Endodermal cell (in vitro differentiated cells): ENCODE measurements at regions not wholly inside any gene's neighbourhood (a gene's known extent, or its start where the extent isn't known, plus 50 kb on each side); places are given as distances from the start of the nearest gene placed in this dataset.

Source experiments
- DNase-seq: peaks from one replicate; pipeline ENCODE4 v3.0.0-alpha.2; 2017
- H3K27ac ChIP-seq: 2 replicates; pipeline ENCODE4 v1.5.1; 2013; ENCODE audit warnings: mild to moderate bottlenecking, low read depth, low read length, moderate library complexity
- H3K27me3 ChIP-seq: 2 replicates; pipeline ENCODE4 v1.6.1; 2013; ENCODE audit warnings: mild to moderate bottlenecking, low read length, moderate library complexity; ENCODE audit not compliant: insufficient read depth, control insufficient read depth, poor library complexity, severe bottlenecking
- H3K36me3 ChIP-seq: 2 replicates; pipeline ENCODE4 v1.7.0; 2013; ENCODE audit warnings: mild to moderate bottlenecking, low read length, moderate library complexity; ENCODE audit not compliant: control insufficient read depth, insufficient read depth
- H3K4me1 ChIP-seq: one replicate; pipeline ENCODE4 v1.7.0; 2013; ENCODE audit warnings: low read length; ENCODE audit not compliant: control insufficient read depth, insufficient read depth
- H3K4me3 ChIP-seq: 2 replicates; pipeline ENCODE4 v1.5.1; 2013; ENCODE audit warnings: mild to moderate bottlenecking, low read length, moderate library complexity
- H3K9ac ChIP-seq: 2 replicates; pipeline ENCODE4 v1.6.1; 2013; ENCODE audit warnings: mild to moderate bottlenecking, low read length, moderate library complexity; ENCODE audit not compliant: poor library complexity, severe bottlenecking; ENCODE audit errors: extremely low read depth
- H3K9me3 ChIP-seq: 2 replicates; pipeline ENCODE4 v1.6.1; 2013; ENCODE audit warnings: mild to moderate bottlenecking, low read length, moderate library complexity; ENCODE audit not compliant: control insufficient read depth
- H3K27ac Mint-ChIP-seq: 2 replicates; pipeline ENCODE4 v1.8.0; 2020; ENCODE audit warnings: mixed read lengths
- H3K27me3 Mint-ChIP-seq: 2 replicates; pipeline ENCODE4 v1.8.0; 2021; ENCODE audit warnings: mild to moderate bottlenecking, mixed read lengths; ENCODE audit not compliant: insufficient read depth
- H3K36me3 Mint-ChIP-seq: 2 replicates; pipeline ENCODE4 v1.8.0; 2020; ENCODE audit warnings: low read depth, mixed read lengths
- H3K4me1 Mint-ChIP-seq: 2 replicates; pipeline ENCODE4 v1.8.0; 2020; ENCODE audit warnings: mixed read lengths
- H3K4me3 Mint-ChIP-seq: 2 replicates; pipeline ENCODE4 v1.8.0; 2020; ENCODE audit warnings: mild to moderate bottlenecking, moderate library complexity, mixed read lengths
- H3K9me3 Mint-ChIP-seq: 2 replicates; pipeline ENCODE4 v1.8.0; 2020; ENCODE audit warnings: mild to moderate bottlenecking, mixed read lengths
- WGBS, 2 experiments: methylation state at CpG; one replicate each; pipeline versions ENCODE4 v1.1.5 to v1.1.7; 2013; ENCODE audit warnings: missing lambda C conversion rate in 2 of 2, mixed read lengths in 1 of 2; ENCODE audit not compliant: insufficient coverage in 1 of 2, insufficient read length in 1 of 2; 5-methylcytosine and 5-hydroxymethylcytosine counted together
- TF ChIP-seq, protein P1 (sequence below): fragments of 200-600 bp; sonication (generic); conservative IDR thresholded peaks from 2 replicates; pipeline ENCODE4 v1.5.0; 2021; ENCODE audit warnings: antibody characterized with exemption, mild to moderate bottlenecking

DNA sequence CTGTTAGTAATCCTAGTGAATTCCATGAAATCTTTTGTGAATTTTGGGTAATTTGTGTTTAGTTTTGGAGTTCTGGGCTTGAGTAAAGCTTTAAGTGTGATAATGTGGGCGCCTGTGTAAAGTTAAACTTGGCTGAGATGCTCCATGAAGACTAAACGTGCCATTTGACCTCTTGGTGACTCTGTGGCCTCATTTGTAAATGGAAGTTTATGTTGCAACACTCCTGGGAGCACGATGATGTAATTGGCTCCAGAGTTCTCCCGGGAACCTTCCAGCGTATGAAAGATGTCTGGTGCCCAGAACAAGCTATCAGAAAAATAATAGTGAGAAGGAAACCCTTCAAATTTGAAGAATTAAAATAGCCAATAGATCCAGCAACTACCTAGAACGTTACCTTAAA, 981.2 kb downstream of the TLE4 start:
- Mint-ChIP-seq H3K27ac (no peak overlapping the region), H3K27me3 (no peaks in the 10 kb centered on the region), H3K36me3 (no peaks in the 10 kb centered on the region), H3K9me3 (no peaks in the 10 kb centered on the region), H3K4me1 (no peaks in the 10 kb centered on the region), H3K4me3 (no peak overlapping the region)
- no peak for DNase-seq
- no peaks in the 10 kb centered on the region for H3K36me3 ChIP-seq
- H3K9ac ChIP-seq = no peak overlapping the region
- no peaks in the 10 kb centered on the region for H3K27me3 ChIP-seq
- 85% methylated on average over 5 to 6 of the region's 6 CpGs for WGBS, 2 experiments
- H3K4me3 ChIP-seq = no peak overlapping the region
- H3K4me1 ChIP-seq = no peaks in the 10 kb centered on the region
- H3K9me3 ChIP-seq = no peaks in the 10 kb centered on the region
- H3K27ac ChIP-seq = no peak overlapping the region
- TF ChIP-seq, protein P1, sequence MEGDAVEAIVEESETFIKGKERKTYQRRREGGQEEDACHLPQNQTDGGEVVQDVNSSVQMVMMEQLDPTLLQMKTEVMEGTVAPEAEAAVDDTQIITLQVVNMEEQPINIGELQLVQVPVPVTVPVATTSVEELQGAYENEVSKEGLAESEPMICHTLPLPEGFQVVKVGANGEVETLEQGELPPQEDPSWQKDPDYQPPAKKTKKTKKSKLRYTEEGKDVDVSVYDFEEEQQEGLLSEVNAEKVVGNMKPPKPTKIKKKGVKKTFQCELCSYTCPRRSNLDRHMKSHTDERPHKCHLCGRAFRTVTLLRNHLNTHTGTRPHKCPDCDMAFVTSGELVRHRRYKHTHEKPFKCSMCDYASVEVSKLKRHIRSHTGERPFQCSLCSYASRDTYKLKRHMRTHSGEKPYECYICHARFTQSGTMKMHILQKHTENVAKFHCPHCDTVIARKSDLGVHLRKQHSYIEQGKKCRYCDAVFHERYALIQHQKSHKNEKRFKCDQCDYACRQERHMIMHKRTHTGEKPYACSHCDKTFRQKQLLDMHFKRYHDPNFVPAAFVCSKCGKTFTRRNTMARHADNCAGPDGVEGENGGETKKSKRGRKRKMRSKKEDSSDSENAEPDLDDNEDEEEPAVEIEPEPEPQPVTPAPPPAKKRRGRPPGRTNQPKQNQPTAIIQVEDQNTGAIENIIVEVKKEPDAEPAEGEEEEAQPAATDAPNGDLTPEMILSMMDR = no peak

- Histone ChIP-seq H3K36me3 (no peaks in the 10 kb centered on the region), H3K27ac (no peak overlapping the region), H3K4me1 (no peaks in the 10 kb centered on the region), H3K9me3 (no peaks in the 10 kb centered on the region), H3K9ac (no peak overlapping the region), H3K27me3 (no peaks in the 10 kb centered on the region), H3K4me3 (no peak overlapping the region)
- TF ChIP-seq, protein P1 = no peak
- Mint-ChIP-seq H3K4me3 (no peak overlapping the region), H3K4me1 (no peaks in the 10 kb centered on the region), H3K27ac (no peak overlapping the region), H3K9me3 (no peaks in the 10 kb centered on the region), H3K27me3 (no peaks in the 10 kb centered on the region), H3K36me3 (no peaks in the 10 kb centered on the region)
- no peak for DNase-seq
These were observed 978.4 kb downstream of the TLE4 start for GRCh38 chr9:80550181-80550580.

DNA sequence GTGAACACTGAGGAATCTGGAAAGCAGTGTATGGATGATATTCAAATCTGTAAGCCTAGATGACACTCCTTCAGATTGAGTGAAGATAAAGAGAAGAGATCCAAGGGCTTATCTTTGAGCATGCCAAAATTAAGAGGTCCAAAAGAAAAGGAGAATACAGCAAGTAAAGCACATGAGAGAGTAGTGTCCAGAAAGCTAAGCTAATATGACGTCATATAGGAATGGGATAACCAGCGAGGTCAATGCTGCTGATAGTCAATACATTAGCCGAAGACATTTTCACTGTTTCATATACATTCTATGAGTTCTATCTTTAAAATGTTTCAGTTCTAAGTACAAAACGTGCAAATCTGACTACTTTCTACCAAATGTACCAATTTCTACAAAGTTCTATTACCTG, 975.8 kb downstream of the TLE4 start:
- Histone ChIP-seq H3K4me1 (no peaks in the 10 kb centered on the region), H3K4me3 (no peak overlapping the region), H3K9ac (no peak overlapping the region), H3K9me3 (peaks cover 7% of the 10 kb centered on the region), H3K27ac (no peak overlapping the region), H3K36me3 (no peaks in the 10 kb centered on the region), H3K27me3 (no peaks in the 10 kb centered on the region)
- H3K27me3 Mint-ChIP-seq = no peaks in the 10 kb centered on the region
- H3K4me1 Mint-ChIP-seq = no peaks in the 10 kb centered on the region
- WGBS, 2 experiments = 71% methylated on average over 4 of the region's 4 CpGs
- H3K4me3 Mint-ChIP-seq = no peak overlapping the region
- H3K27ac Mint-ChIP-seq = no peak overlapping the region
- peaks cover 2% of the 10 kb centered on the region for H3K9me3 Mint-ChIP-seq
- TF ChIP-seq, protein P1 = no peak
- DNase-seq = no peak
- H3K36me3 Mint-ChIP-seq = no peaks in the 10 kb centered on the region
